HG02588 (cell line): ENCODE measurements at regions not wholly inside any gene's neighbourhood (a gene's known extent, or its start where the extent isn't known, plus 50 kb on each side); places are given as distances from the start of the nearest gene placed in this dataset.
"Not testable (repeated sequence)": the region's sequence is repeated elsewhere in the genome, so short reads cannot be mapped to it uniquely, and the experiment has no call there.

Experiments used
- ATAC-seq: cut with Tn5 transposase; IDR thresholded peaks from one replicate; pipeline ENCODE4 v1.9.1; 2021; ENCODE audit warnings: mild to moderate bottlenecking, moderate library complexity; ENCODE audit not compliant: unreplicated experiment

GRCh38 chr15:53038655-53038941 is 248.5 kb upstream of the ONECUT1 start:
- ATAC-seq, result no peak

GRCh38 chr15:53037904-53038654 is 247.9 kb upstream of the ONECUT1 start:
- no peak for ATAC-seq

- ATAC-seq, result no peak
These were observed 246.5 kb upstream of the ONECUT1 start for GRCh38 chr15:53036641-53037040.

- ATAC-seq, result no peak
These were observed 244.7 kb upstream of the ONECUT1 start for GRCh38 chr15:53034767-53035245.

- ATAC-seq, result no peak
These were observed 243.6 kb upstream of the ONECUT1 start for GRCh38 chr15:53033709-53034108.

- no peak for ATAC-seq
These were observed 241.3 kb upstream of the ONECUT1 start for GRCh38 chr15:53031469-53031868.

GRCh38 chr15:53022788-53023187 is 232.7 kb upstream of the ONECUT1 start:
- ATAC-seq, result no peak

GRCh38 chr15:53013329-53013728 is 223.2 kb upstream of the ONECUT1 start:
- ATAC-seq, result no peak

- not testable (repeated sequence) for ATAC-seq
These were observed 221.6 kb upstream of the ONECUT1 start for GRCh38 chr15:53011779-53012178.

- no peak for ATAC-seq
These were observed 219.0 kb upstream of the ONECUT1 start for GRCh38 chr15:53009093-53009492.

- ATAC-seq, result no peak
These were observed 210.3 kb upstream of the ONECUT1 start for GRCh38 chr15:53000409-53000808.

- no peak for ATAC-seq
These were observed 207.0 kb upstream of the ONECUT1 start for GRCh38 chr15:52997123-52997522.

- ATAC-seq, result no peak
These were observed 204.2 kb upstream of the ONECUT1 start for GRCh38 chr15:52994290-52994689.

GRCh38 chr15:52984507-52984906 is 194.4 kb upstream of the ONECUT1 start:
- no peak for ATAC-seq

- no peak for ATAC-seq
These were observed 190.3 kb upstream of the ONECUT1 start for GRCh38 chr15:52980446-52980845.

GRCh38 chr15:52976516-52977075 is 186.5 kb upstream of the ONECUT1 start:
- no peak for ATAC-seq

GRCh38 chr15:52975941-52976449 is 185.9 kb upstream of the ONECUT1 start:
- no peak for ATAC-seq

GRCh38 chr15:52963865-52964264 is 173.7 kb upstream of the ONECUT1 start:
- ATAC-seq, result no peak

GRCh38 chr15:52960283-52960682 is 170.1 kb upstream of the ONECUT1 start:
- no peak for ATAC-seq

GRCh38 chr15:52943746-52944145 is 153.6 kb upstream of the ONECUT1 start:
- no peak for ATAC-seq

GRCh38 chr15:52936489-52936888 is 146.4 kb upstream of the ONECUT1 start:
- ATAC-seq, result no peak

GRCh38 chr15:52925130-52925529 is 135.0 kb upstream of the ONECUT1 start:
- no peak for ATAC-seq

GRCh38 chr15:52924630-52925029 is 134.5 kb upstream of the ONECUT1 start:
- no peak for ATAC-seq
